Mucosa of gallbladder (tissue), 1 donor: ENCODE measurements at regions not wholly inside any gene's neighbourhood (a gene's known extent, or its start where the extent isn't known, plus 50 kb on each side); places are given as distances from the start of the nearest gene placed in this dataset.
"Not testable (repeated sequence)": the region's sequence is repeated elsewhere in the genome, so short reads cannot be mapped to it uniquely, and the experiment has no call there.

Source experiments
- DNase-seq: peaks from one replicate; pipeline ENCODE4 v3.0.0-alpha.2; 2020; ENCODE audit warnings: low spot score
- donor health status: DM: no; HTN: no; CAD: no.

GRCh38 chr1:60732977-60733401 lies 349.4 kb upstream of the NFIA start:
- DNase-seq: no peak

GRCh38 chr1:60731321-60731720 lies 351.0 kb upstream of the NFIA start:
- DNase-seq: no peak

GRCh38 chr1:60727552-60727951 lies 354.8 kb upstream of the NFIA start:
- no peak for DNase-seq

DNA sequence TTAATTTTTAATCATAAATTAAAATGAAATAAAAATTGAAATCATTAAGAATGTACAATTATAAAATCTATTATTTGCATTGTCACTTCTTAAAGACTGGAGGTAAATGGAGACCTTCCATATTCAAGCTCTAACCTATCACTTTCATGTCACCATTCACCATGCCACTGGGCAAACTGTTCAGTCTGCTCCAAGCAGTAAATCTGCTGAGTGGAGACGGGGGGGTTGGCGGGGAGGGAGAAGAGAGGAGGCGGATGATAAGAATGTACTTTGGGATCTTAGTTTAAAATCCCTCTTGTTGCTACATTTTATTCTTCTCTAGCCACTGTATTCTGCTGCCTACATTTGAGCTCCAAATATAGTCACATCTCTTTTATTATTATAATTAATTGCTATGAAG lies 365.9 kb upstream of the NFIA start:
- no peak for DNase-seq

GRCh38 chr1:60715970-60716369 lies 366.4 kb upstream of the NFIA start:
- no peak for DNase-seq

DNA sequence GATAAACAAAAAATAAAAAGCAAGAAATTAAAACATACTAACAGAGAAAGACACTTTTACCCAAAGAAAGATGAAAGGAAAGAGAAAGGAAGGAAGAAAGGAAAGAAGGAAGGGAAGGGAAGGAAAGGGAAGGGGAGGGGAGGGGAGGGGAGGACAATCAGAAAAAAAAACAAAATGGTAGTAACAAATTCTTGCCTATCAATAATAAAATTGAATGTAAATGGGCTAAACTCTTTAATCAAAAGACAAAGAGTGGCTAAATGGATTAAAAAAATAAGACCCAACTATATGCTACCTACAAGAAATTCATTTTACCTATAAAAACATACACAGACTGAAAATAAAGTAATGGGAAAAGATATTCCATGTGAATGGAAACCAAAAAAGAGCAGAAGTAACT lies 372.9 kb upstream of the NFIA start:
- no peak for DNase-seq

GRCh38 chr1:60705026-60705425 lies 377.3 kb upstream of the NFIA start:
- DNase-seq: no peak

GRCh38 chr1:60703155-60703554 lies 379.2 kb upstream of the NFIA start:
- no peak for DNase-seq

GRCh38 chr1:60699325-60699724 lies 383.0 kb upstream of the NFIA start:
- DNase-seq: no peak

- DNase-seq: no peak
Measured at GRCh38 chr1:60697204-60697994, 385.0 kb upstream of the NFIA start.

DNA sequence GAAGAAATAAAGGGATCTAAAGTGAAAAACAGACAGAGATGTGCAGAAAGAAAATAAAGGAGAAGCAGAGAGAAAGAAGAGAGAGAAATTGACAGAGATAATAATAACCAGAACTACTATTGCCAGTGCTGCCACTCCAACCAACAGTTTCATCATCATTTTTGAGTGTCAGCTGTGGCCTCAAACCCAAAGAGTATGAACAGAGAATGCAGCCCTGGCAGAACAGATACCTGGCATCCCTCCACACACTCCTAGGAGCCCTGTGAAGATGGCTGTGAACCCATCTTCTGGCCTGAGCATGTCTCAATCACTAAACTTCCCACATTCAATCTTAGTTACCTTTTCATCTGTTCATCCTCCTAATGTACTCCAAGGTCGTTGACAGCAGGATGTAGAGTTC lies 385.8 kb upstream of the NFIA start:
- no peak for DNase-seq

- DNase-seq: no peak
Measured at GRCh38 chr1:60695716-60696171, 386.6 kb upstream of the NFIA start.

- DNase-seq: no peak
Measured at GRCh38 chr1:60694980-60695379, 387.4 kb upstream of the NFIA start.

GRCh38 chr1:60692031-60692430 lies 390.3 kb upstream of the NFIA start:
- DNase-seq: no peak

- DNase-seq: not testable (repeated sequence)
Measured at GRCh38 chr1:60688221-60688620, 394.1 kb upstream of the NFIA start.

DNA sequence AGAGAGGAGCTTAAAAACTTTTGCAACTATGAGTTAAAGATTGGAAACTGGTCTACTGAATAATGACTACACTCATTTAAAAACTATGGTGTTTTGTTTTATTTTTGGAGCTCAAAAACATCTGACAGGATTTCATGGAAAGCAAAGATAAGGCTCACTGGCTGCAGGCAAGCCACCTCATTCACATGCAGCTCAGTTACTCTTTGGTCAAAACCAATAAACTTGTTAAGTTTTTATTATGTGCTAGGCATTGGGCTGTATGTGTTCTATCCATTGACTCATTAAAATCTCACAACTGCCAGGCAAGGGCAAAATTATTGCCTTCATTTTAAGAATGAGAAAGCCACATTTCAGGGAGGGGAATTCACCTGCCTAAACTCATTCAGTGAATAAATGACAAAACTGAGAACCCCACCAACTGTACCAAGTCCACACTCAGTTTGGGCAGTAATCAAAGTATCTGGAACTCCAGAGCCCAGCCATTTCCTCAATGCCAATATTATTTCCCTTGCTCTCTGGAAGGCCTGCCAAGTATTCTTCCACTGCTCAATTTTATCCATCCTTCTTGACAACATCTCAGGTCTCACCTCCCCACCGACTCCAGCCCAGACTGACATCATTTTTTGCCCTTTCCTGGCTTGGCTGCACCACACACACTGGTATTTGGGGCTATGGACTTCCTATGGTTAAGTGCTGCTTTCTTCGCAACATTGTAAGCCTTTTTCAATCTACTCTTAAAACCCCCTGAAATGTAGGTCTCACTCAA lies 401.1 kb upstream of the NFIA start:
- no peak for DNase-seq

DNA sequence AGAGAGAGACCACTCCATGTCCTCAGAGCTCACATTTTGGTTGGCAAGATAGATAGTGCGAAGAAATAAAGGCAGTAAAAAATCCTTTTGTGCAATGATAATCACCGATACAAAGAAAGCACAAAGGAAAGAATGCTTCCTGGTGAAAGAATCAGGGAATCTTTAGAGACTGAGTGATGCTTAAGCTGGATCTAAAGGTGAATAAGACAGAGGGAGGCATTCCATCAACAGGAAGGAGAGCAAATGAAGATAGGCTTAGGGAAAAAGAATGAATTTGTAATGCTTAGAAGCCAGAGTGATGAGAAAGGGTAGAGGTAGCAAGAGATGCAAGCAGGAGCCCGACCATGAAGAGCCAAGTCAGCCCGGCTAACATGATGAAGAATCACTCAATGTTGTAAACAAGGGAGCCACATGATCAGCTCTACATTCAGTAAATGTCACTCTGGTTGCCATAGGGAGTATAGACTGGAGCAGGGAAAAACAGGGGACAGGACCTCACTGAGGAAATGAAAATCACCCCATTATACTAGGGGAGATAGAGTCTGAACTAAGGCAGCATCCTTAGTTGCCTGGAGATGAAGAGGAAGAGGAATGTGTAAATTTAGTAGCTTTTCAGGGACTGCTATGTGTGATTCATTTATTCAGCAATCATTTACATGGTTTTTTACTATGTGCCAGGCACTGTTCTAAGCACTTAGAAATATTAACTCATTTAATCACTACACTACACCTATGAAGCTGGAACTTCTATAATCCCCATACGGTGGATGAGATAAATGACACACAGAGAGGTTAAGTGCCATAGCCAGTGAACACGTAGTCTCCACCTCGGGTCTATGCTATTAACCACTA lies 402.6 kb upstream of the NFIA start:
- DNase-seq: no peak

- DNase-seq: no peak
Measured at GRCh38 chr1:60678802-60679201, 403.6 kb upstream of the NFIA start.

DNA sequence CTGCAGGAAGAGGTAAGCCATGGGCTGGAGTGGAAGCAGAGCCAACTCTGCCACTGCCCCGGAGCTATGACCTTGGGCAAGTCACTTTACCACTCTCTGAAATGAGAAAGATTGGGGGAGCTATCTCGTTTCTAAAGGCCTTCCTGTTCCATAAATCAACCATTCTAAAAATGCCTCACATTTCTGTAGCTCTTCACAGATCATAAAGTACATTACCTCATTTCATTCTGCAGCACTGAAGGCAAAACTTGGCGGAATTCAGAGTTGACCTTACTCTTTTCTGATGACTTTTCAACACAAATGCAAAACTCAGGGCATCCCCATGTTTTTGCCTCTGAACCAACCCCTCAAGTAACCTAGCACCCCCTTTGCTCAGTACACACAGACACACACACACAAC lies 404.0 kb upstream of the NFIA start:
- DNase-seq: no peak

DNA sequence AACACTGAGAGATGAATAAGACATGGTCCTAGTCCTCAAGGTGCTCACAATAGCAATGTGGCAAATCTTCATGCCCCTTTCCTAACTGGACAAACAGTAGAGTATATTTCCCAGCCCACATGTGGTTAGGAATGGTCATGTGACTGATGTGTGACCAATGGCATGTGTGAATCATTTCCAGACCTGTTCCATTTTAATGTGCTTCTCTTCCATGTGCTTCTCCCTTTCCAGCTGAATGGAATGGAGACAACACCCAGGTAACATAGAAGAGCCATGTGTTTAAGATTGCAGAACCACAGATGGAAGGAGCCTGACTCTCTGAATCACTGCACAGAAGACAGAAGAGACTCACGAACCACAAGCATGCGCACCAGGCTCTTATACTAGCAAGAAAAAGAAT lies 409.9 kb upstream of the NFIA start:
- DNase-seq: no peak

GRCh38 chr1:60670302-60670701 lies 412.1 kb upstream of the NFIA start:
- DNase-seq: no peak

GRCh38 chr1:60668585-60668984 lies 413.8 kb upstream of the NFIA start:
- no peak for DNase-seq
